OCI-LY1 (cell line): ENCODE measurements at regions not wholly inside any gene's neighbourhood (a gene's known extent, or its start where the extent isn't known, plus 50 kb on each side); places are given as distances from the start of the nearest gene placed in this dataset.

ENCODE experiments used
- H2AFZ ChIP-seq: fragments of 200-600 bp; sonication (generic), shearing (Covaris generic); 2 replicates; pipeline ENCODE4 v1.6.0; 2014; ENCODE audit warnings: antibody characterized with exemption, mild to moderate bottlenecking, low read length
- H3F3A ChIP-seq: fragments of 200-600 bp; sonication (generic), shearing (Covaris generic); 2 replicates; pipeline ENCODE4 v1.6.0; 2014; ENCODE audit warnings: mild to moderate bottlenecking, antibody characterized with exemption, low read length, moderate library complexity; ENCODE audit not compliant: insufficient read depth
- H3K27ac ChIP-seq: fragments of 200-600 bp; sonication (generic); 2 replicates; pipeline ENCODE4 v1.5.1; 2014; ENCODE audit warnings: low read length, mixed run types, mild to moderate bottlenecking, low read depth; ENCODE audit not compliant: poor library complexity, severe bottlenecking
- H3K27me3 ChIP-seq: fragments of 200-600 bp; sonication (generic); 2 replicates; pipeline ENCODE4 v1.6.0; 2014; ENCODE audit warnings: antibody characterized with exemption, mild to moderate bottlenecking, low read length, moderate library complexity; ENCODE audit not compliant: insufficient read depth
- H3K36me3 ChIP-seq: fragments of 200-600 bp; sonication (generic); 2 replicates; pipeline ENCODE4 v1.6.1; 2014; ENCODE audit warnings: mild to moderate bottlenecking, antibody characterized with exemption, low read length, moderate library complexity, mixed read lengths; ENCODE audit not compliant: insufficient read depth
- H3K4me1 ChIP-seq: fragments of 200-600 bp; sonication (generic); 2 replicates; pipeline ENCODE4 v1.5.1; 2014; ENCODE audit warnings: mild to moderate bottlenecking, low read length, moderate library complexity; ENCODE audit not compliant: insufficient read depth, severe bottlenecking
- H3K4me2 ChIP-seq: fragments of 200-600 bp; sonication (generic), shearing (Covaris generic); 2 replicates; pipeline ENCODE4 v1.6.1; 2014; ENCODE audit warnings: low read length
- H3K4me3 ChIP-seq: fragments of 200-600 bp; sonication (generic); 2 replicates; pipeline ENCODE4 v1.5.1; 2014; ENCODE audit warnings: low read length, low read depth, mild to moderate bottlenecking, mixed read lengths; ENCODE audit not compliant: poor library complexity, severe bottlenecking
- H3K79me2 ChIP-seq: fragments of 200-600 bp; shearing (Covaris generic); 2 replicates; pipeline ENCODE4 v1.6.1; 2016; ENCODE audit warnings: mixed run types, low read length, mixed read lengths; ENCODE audit not compliant: insufficient read depth
- H3K9ac ChIP-seq: fragments of 200-600 bp; sonication (generic), shearing (Covaris generic); 2 replicates; pipeline ENCODE4 v1.6.1; 2014; ENCODE audit warnings: mild to moderate bottlenecking, low read length, mixed read lengths
- H3K9me2 ChIP-seq: fragments of 200-600 bp; sonication (generic), shearing (Covaris generic); 2 replicates; pipeline ENCODE4 v1.6.1; 2014; ENCODE audit warnings: low read depth, mild to moderate bottlenecking, low read length, mixed read lengths
- H3K9me3 ChIP-seq: fragments of 200-600 bp; shearing (Covaris generic); 2 replicates; pipeline ENCODE4 v1.6.1; 2014; ENCODE audit warnings: low read length, mixed read lengths
- H4K20me1 ChIP-seq: fragments of 200-600 bp; sonication (generic), shearing (Covaris generic); 2 replicates; pipeline ENCODE4 v1.6.0; 2016; ENCODE audit warnings: mild to moderate bottlenecking, low read length; ENCODE audit not compliant: insufficient read depth
- EZH2 ChIP-seq: fragments of 200-600 bp; sonication (generic), shearing (Covaris generic); IDR thresholded peaks from 2 replicates; pipeline ENCODE4 v1.8.0; 2017; ENCODE audit warnings: borderline replicate concordance, mixed run types, mild to moderate bottlenecking, antibody characterized with exemption, low read length, moderate library complexity, mixed read lengths
- TF ChIP-seq, protein P1 (sequence below): fragments of 200-600 bp; sonication (generic), shearing (Covaris generic); IDR thresholded peaks from 2 replicates; pipeline ENCODE4 v1.5.1; 2017; ENCODE audit warnings: mild to moderate bottlenecking, antibody characterized with exemption, low read length, moderate library complexity, mixed read lengths

DNA sequence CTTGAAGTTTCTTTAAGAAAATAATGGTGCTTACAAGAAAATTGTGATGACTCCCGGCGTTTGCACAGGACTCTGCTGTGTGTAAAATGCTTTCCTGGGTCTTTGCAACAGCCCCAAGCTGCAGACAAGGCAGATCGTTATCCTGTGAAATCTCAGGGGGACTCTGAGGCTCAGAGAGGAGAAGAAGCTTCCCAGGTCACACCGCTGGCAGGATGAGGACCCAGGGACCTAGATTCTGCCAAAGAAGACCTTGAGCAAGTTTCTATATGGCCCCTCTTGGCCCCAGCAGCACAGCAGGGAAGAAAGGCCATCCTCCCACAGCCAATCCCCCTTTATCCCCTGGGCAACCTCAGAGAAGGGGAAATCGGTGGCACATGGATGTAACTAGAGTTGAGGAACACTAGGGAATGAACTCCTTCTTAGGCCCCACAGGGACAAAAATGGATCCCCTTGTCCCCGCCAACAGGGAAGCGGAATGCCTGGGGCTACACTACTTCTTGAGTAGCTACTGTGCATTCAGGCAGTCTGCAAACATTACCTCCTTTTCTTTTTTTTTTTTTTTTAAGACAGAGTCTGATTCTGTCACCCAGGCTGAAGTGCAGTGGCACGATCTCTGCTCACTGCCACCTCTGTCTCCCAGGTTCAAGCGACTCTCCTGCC is 72.8 kb downstream of the CPN2 start:
- no peaks in the 10 kb centered on the region for H3K9me2 ChIP-seq
- H3K4me1 ChIP-seq, result no peaks in the 10 kb centered on the region
- H3K36me3 ChIP-seq, result no peaks in the 10 kb centered on the region
- no peak overlapping the region for H2AFZ ChIP-seq
- H3K27me3 ChIP-seq, result no peaks in the 10 kb centered on the region
- no peaks in the 10 kb centered on the region for H3K79me2 ChIP-seq
- no peak overlapping the region for H3K9ac ChIP-seq
- H3K27ac ChIP-seq, result no peak overlapping the region
- no peaks in the 10 kb centered on the region for H3K9me3 ChIP-seq
- no peaks in the 10 kb centered on the region for H4K20me1 ChIP-seq
- TF ChIP-seq EZH2, result no peak
- TF ChIP-seq, protein P1, sequence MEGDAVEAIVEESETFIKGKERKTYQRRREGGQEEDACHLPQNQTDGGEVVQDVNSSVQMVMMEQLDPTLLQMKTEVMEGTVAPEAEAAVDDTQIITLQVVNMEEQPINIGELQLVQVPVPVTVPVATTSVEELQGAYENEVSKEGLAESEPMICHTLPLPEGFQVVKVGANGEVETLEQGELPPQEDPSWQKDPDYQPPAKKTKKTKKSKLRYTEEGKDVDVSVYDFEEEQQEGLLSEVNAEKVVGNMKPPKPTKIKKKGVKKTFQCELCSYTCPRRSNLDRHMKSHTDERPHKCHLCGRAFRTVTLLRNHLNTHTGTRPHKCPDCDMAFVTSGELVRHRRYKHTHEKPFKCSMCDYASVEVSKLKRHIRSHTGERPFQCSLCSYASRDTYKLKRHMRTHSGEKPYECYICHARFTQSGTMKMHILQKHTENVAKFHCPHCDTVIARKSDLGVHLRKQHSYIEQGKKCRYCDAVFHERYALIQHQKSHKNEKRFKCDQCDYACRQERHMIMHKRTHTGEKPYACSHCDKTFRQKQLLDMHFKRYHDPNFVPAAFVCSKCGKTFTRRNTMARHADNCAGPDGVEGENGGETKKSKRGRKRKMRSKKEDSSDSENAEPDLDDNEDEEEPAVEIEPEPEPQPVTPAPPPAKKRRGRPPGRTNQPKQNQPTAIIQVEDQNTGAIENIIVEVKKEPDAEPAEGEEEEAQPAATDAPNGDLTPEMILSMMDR, result no peak
- H3K4me2 ChIP-seq, result no peak overlapping the region
- H3F3A ChIP-seq, result no peaks in the 10 kb centered on the region
- no peak overlapping the region for H3K4me3 ChIP-seq

DNA sequence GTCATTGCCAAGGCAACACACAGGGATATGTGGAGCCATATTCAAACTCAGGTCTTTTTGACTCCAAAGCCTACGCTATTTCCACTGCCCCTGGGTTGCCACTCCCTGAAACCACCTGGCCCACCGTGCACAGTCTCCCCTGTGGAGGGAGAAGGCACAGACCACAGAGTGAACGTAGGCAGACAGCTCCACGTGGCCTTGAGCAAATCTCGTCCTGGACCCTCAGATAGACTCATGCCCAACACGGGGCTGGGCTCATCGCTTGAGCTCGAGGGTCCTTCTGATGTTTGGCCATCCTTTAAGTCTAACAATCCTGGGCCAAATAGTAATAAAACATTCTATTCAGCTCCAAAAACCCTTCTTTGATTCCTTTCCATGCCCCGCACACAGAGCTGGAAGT is 72.0 kb downstream of the CPN2 start:
- no peak overlapping the region for H3K4me2 ChIP-seq
- no peaks in the 10 kb centered on the region for H3K9me2 ChIP-seq
- H3K36me3 ChIP-seq, result no peaks in the 10 kb centered on the region
- H3K27ac ChIP-seq, result no peak overlapping the region
- TF ChIP-seq, protein P1, result no peak
- no peak for TF ChIP-seq EZH2
- H3K79me2 ChIP-seq, result no peaks in the 10 kb centered on the region
- no peaks in the 10 kb centered on the region for H3F3A ChIP-seq
- H3K9me3 ChIP-seq, result no peaks in the 10 kb centered on the region
- no peaks in the 10 kb centered on the region for H3K4me1 ChIP-seq
- H4K20me1 ChIP-seq, result no peaks in the 10 kb centered on the region
- no peak overlapping the region for H3K9ac ChIP-seq
- no peak overlapping the region for H3K4me3 ChIP-seq
- no peak overlapping the region for H2AFZ ChIP-seq
- no peaks in the 10 kb centered on the region for H3K27me3 ChIP-seq

DNA sequence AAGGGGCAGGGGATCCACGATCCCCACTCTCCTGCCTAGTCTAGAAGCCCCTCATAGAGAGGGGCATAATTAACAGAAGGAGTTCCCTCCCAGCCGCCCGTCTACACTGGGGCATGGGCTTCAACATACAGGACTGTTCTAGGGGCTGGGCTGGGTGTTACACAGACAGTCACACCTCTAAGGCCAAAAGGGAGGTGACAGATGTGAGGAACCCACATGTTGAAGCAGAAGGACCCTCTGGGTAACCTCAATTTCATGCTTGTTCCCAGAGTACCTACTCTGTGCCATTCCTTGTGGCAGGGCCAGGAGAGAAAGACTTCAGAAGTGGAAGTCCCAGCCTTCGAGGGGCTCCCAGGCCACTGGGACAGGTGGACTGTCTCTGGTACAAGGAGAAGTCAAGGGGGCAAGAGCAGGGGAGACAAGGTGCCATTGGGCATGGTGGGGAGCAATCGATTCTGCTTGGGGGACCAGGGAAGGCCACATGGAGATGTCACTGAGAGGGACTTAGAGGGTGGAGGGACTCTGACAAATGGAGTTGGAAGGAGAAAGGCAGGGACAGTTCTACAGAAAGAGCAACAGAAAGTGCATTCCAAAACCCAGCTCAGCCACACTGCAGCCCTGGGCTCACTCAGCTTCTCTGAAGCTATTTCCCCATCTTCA is 71.3 kb downstream of the CPN2 start:
- Histone ChIP-seq H3K9me3 (no peaks in the 10 kb centered on the region), H3K36me3 (no peaks in the 10 kb centered on the region), H3K27ac (no peak overlapping the region), H3K9me2 (no peaks in the 10 kb centered on the region), H3K4me1 (no peaks in the 10 kb centered on the region), H3K9ac (no peak overlapping the region), H4K20me1 (no peaks in the 10 kb centered on the region), H2AFZ (no peak overlapping the region), H3K4me2 (no peak overlapping the region), H3K27me3 (no peaks in the 10 kb centered on the region), H3K79me2 (no peaks in the 10 kb centered on the region), H3F3A (no peaks in the 10 kb centered on the region), H3K4me3 (no peak overlapping the region)
- TF ChIP-seq, protein P1, result no peak
- no peak for TF ChIP-seq EZH2
